AG04449 (cell line): ENCODE measurements at regions not wholly inside any gene's neighbourhood (a gene's known extent, or its start where the extent isn't known, plus 50 kb on each side); places are given as distances from the start of the nearest gene placed in this dataset.

Experiments used
- CTCF ChIA-PET: fragments of 350-600 bp; formaldehyde crosslinking; extraction: SDS; loops from one replicate; lab custom pipeline; 2021; ENCODE audit warnings: antibody characterized with exemption; lab: Yijun Ruan, JAX
- POLR2A ChIA-PET: fragments of 400-600, 350-600 bp; formaldehyde crosslinking; extraction: SDS; loops from one replicate; lab custom pipeline; 2020; ENCODE audit warnings: antibody characterized with exemption, inconsistent platforms; lab: Yijun Ruan, JAX
- DNase-seq: peaks from one replicate; pipeline ENCODE4 v3.0.0-alpha.2; 2010; ENCODE audit warnings: low read depth, low spot score
- H3K4me3 ChIP-seq: 2 replicates; pipeline ENCODE4 v1.5.1; 2011; ENCODE audit warnings: low read depth, mild to moderate bottlenecking, control low read depth, low read length
- CTCF ChIP-seq: IDR thresholded peaks from one replicate; pipeline ENCODE4 v1.5.1; 2011; ENCODE audit warnings: mild to moderate bottlenecking, moderate library complexity, low read length, control low read depth, inconsistent platforms; ENCODE audit not compliant: insufficient read depth; ENCODE audit errors: missing control alignments

- no peak overlapping the region for H3K4me3 ChIP-seq
- DNase-seq: no peak
- CTCF ChIA-PET: no interaction called here
- POLR2A ChIA-PET: no interaction called here
- no peak for TF ChIP-seq CTCF
Observed at GRCh38 chr2:114261366-114261765, 181.1 kb upstream of the DPP10 start.

GRCh38 chr2:114265261-114265660 is 177.2 kb upstream of the DPP10 start:
- DNase-seq: no peak
- ChIA-PET POLR2A (no interaction called here), CTCF (no interaction called here)
- H3K4me3 ChIP-seq: no peak overlapping the region
- TF ChIP-seq CTCF: no peak

- no peak for TF ChIP-seq CTCF
- CTCF ChIA-PET: no interaction called here
- POLR2A ChIA-PET: no interaction called here
- DNase-seq: no peak
- no peak overlapping the region for H3K4me3 ChIP-seq
Observed at GRCh38 chr2:114274957-114275356, 167.5 kb upstream of the DPP10 start.

- H3K4me3 ChIP-seq: no peak overlapping the region
- DNase-seq: no peak
- ChIA-PET CTCF (no interaction called here), POLR2A (no interaction called here)
- TF ChIP-seq CTCF: no peak
Observed at GRCh38 chr2:114281188-114281587, 161.3 kb upstream of the DPP10 start.

- DNase-seq: no peak
- no peak for TF ChIP-seq CTCF
- no peak overlapping the region for H3K4me3 ChIP-seq
- ChIA-PET CTCF (no interaction called here), POLR2A (no interaction called here)
Observed at GRCh38 chr2:114283774-114284173, 158.7 kb upstream of the DPP10 start.

- TF ChIP-seq CTCF: no peak
- POLR2A ChIA-PET: no interaction called here
- CTCF ChIA-PET: no interaction called here
- DNase-seq: no peak
- H3K4me3 ChIP-seq: no peak overlapping the region
Observed at GRCh38 chr2:114286438-114286837, 156.0 kb upstream of the DPP10 start.
